Thyroid gland (tissue), 4 donors: ENCODE measurements at regions not wholly inside any gene's neighbourhood (a gene's known extent, or its start where the extent isn't known, plus 50 kb on each side); places are given as distances from the start of the nearest gene placed in this dataset.

Source experiments
- POLR2A ChIP-seq, 2 donors: fragments of 450-650 bp; IDR thresholded peaks; one replicate each; pipeline ENCODE4 v1.6.1; 2017; ENCODE audit warnings: antibody characterized with exemption in 2 of 2, mild to moderate bottlenecking in 2 of 2, moderate library complexity in 1 of 2
- TF ChIP-seq, protein P1 (sequence below), 6 experiments: fragments of 200-600 bp in 3 of 6; fragments of 450-650 bp in 3 of 6; sonication (generic) in 3 of 6; IDR thresholded peaks; one replicate each; pipeline ENCODE4 v1.5.1; 2016 to 2019; ENCODE audit warnings: antibody characterized with exemption in 6 of 6, mild to moderate bottlenecking in 2 of 6, inconsistent platforms in 1 of 6, moderate library complexity in 1 of 6

DNA sequence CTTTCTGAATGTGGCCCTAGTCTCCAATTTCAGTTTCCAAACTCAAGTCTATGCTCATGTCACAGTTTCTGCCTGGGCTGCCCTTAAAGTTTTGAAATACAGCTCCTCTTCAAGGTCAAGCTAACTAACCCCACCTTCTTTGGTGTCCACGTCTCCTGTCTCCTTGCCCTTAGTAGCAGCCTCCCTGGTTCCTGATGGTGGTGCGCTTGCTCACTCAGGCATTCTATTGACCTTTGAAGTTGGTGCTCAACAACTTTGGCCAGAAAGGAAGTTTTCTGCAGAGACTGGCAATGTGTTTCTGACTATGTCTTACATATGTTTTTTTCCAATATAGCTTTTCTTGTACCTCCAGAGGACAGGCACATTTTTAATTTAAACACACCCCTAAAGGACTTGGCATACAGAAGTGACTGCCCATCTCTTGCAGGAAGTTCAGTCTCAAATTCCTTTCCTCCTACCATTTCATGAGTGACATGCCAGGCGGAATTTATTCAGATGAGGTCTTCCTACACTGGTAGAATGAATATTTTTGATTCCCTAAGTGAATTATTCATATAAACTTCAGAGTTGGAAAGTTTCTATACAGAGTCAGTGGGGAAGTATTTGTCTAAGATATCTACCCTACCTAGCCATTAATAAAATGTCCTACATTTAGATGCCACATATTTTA is 364.3 kb upstream of the USP24 start:
- TF ChIP-seq, protein P1, sequence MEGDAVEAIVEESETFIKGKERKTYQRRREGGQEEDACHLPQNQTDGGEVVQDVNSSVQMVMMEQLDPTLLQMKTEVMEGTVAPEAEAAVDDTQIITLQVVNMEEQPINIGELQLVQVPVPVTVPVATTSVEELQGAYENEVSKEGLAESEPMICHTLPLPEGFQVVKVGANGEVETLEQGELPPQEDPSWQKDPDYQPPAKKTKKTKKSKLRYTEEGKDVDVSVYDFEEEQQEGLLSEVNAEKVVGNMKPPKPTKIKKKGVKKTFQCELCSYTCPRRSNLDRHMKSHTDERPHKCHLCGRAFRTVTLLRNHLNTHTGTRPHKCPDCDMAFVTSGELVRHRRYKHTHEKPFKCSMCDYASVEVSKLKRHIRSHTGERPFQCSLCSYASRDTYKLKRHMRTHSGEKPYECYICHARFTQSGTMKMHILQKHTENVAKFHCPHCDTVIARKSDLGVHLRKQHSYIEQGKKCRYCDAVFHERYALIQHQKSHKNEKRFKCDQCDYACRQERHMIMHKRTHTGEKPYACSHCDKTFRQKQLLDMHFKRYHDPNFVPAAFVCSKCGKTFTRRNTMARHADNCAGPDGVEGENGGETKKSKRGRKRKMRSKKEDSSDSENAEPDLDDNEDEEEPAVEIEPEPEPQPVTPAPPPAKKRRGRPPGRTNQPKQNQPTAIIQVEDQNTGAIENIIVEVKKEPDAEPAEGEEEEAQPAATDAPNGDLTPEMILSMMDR (IDR thresholded peaks at IDR 0.05): no peak
- TF ChIP-seq POLR2A (IDR thresholded peaks at IDR 0.05): no peak
